ENCODE measurements at regions not wholly inside any gene's neighbourhood (a gene's known extent, or its start where the extent isn't known, plus 50 kb on each side); places are given as distances from the start of the nearest gene placed in this dataset.

GRCh38 chr11:70729949-70730348 lies 331.6 kb downstream of the CTTN start:
- Histone ChIP-seq H2AFZ (ENCODE audit: low read depth, low read length) (no peak overlapping the region), H3K27ac (ENCODE audit: extremely low read depth, low read depth, low read length) (no peak overlapping the region), H3K79me2 (ENCODE audit: control insufficient read depth, insufficient read depth, low read length) (no peaks in the 10 kb centered on the region), H4K20me1 (replicated peaks; ENCODE audit: control insufficient read depth, insufficient read depth, low read length) (no peaks in the 10 kb centered on the region; the same call in 1 of the 2 replicates), H3K4me3 (no peak overlapping the region), H3K4me1 (replicated peaks in 1 of 2; ENCODE audit: control insufficient read depth in 2 of 2, insufficient read depth in 2 of 2, low read length in 2 of 2) (peaks cover 0 to 5% of the 10 kb centered on the region in 2 experiments; a peak in 2 of 5 replicates), H3K9ac (ENCODE audit: insufficient read depth in 1 of 2, low read depth in 2 of 2, low read length in 2 of 2) (no peak overlapping the region), H3K36me3 (ENCODE audit: control insufficient read depth, insufficient read depth, low read length) (no peaks in the 10 kb centered on the region), H3K27me3 (ENCODE audit: control insufficient read depth in 2 of 2, insufficient read depth in 2 of 2, low read length in 2 of 2) (peaks cover 5 to 65% of the 10 kb centered on the region in 2 experiments; a peak in 3 of 5 replicates), H3K9me1 (ENCODE audit: control insufficient read depth, insufficient read depth, low read length) (no peaks in the 10 kb centered on the region), H3K4me2 (ENCODE audit: insufficient read depth, low read length) (no peak overlapping the region), H3K9me3 (replicated peaks; ENCODE audit: control insufficient read depth, insufficient read depth, low read depth, low read length) (no peaks in the 10 kb centered on the region; the same call in 1 of the 2 replicates)
- DNase-seq (ENCODE audit: extremely low read depth in 1 of 4, low spot score in 3 of 4) (no peak), FAIRE-seq (no peak), ATAC-seq (no peak)
- ChIA-PET CTCF (ENCODE audit: low intra/inter-chr PET ratio) (no interaction called here), POLR2A (interaction anchor here (0.5 to 0.8 kb wide), 2 partner anchors 8 to 10 kb away, joined by 3 to 5 read pairs; no protein-coding TSS in a partner anchor)
- BruUV-seq (replicated peaks) = no TSS peak
- intact Hi-C loops (cut with micrococcal nuclease) (no loop called here), in situ Hi-C loops (cut with MboI) (no loop called here)
- TF ChIP-seq, protein P1, sequence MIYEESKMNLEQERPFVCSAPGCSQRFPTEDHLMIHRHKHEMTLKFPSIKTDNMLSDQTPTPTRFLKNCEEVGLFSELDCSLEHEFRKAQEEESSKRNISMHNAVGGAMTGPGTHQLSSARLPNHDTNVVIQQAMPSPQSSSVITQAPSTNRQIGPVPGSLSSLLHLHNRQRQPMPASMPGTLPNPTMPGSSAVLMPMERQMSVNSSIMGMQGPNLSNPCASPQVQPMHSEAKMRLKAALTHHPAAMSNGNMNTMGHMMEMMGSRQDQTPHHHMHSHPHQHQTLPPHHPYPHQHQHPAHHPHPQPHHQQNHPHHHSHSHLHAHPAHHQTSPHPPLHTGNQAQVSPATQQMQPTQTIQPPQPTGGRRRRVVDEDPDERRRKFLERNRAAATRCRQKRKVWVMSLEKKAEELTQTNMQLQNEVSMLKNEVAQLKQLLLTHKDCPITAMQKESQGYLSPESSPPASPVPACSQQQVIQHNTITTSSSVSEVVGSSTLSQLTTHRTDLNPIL (CRISPR knock-in tag; IDR thresholded peaks at IDR 0.05) = no peak
- TF ChIP-seq PTTG1 (tag; IDR thresholded peaks at IDR 0.05; ENCODE audit: low read depth) = no peak
- TF ChIP-seq SRSF3 (IDR thresholded peaks at IDR 0.05; ENCODE audit: insufficient read depth, low read length) = no peak
- no peak for TF ChIP-seq MCM2 (IDR thresholded peaks at IDR 0.05; ENCODE audit: low read depth)
- no peak for TF ChIP-seq ZNF24 (IDR thresholded peaks at IDR 0.05)
- no peak for TF ChIP-seq RB1 (IDR thresholded peaks at IDR 0.05; ENCODE audit: low read depth)
- TF ChIP-seq XRCC3 (IDR thresholded peaks at IDR 0.05) = no peak
- TF ChIP-seq CREM (IDR thresholded peaks at IDR 0.05; ENCODE audit: low read depth) = no peak
- TF ChIP-seq, protein P2, sequence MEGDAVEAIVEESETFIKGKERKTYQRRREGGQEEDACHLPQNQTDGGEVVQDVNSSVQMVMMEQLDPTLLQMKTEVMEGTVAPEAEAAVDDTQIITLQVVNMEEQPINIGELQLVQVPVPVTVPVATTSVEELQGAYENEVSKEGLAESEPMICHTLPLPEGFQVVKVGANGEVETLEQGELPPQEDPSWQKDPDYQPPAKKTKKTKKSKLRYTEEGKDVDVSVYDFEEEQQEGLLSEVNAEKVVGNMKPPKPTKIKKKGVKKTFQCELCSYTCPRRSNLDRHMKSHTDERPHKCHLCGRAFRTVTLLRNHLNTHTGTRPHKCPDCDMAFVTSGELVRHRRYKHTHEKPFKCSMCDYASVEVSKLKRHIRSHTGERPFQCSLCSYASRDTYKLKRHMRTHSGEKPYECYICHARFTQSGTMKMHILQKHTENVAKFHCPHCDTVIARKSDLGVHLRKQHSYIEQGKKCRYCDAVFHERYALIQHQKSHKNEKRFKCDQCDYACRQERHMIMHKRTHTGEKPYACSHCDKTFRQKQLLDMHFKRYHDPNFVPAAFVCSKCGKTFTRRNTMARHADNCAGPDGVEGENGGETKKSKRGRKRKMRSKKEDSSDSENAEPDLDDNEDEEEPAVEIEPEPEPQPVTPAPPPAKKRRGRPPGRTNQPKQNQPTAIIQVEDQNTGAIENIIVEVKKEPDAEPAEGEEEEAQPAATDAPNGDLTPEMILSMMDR (IDR thresholded peaks at IDR 0.05 in 2 of 3, conservative IDR thresholded peaks at IDR 0.05 in 1 of 3; ENCODE audit: insufficient read depth in 2 of 3, low read depth in 1 of 3, low read length in 3 of 3) = no peak
- no peak for TF ChIP-seq SMC3 (conservative IDR thresholded peaks at IDR 0.05; ENCODE audit: insufficient read depth, low read depth, low read length)
- whole genome bisulfite sequencing (ENCODE audit: insufficient coverage, low coverage, missing lambda C conversion rate) = 4% methylated on average over 6 of the region's 6 CpGs

Measured in K562 (cell line).